HG03460 (cell line): ENCODE measurements at regions not wholly inside any gene's neighbourhood (a gene's known extent, or its start where the extent isn't known, plus 50 kb on each side); places are given as distances from the start of the nearest gene placed in this dataset.

Experiments
- ATAC-seq: cut with Tn5 transposase; IDR thresholded peaks from one replicate; pipeline ENCODE4 v1.9.1; 2021; ENCODE audit not compliant: unreplicated experiment

- ATAC-seq = no peak
These were observed 271.1 kb upstream of the CHD6 start for GRCh38 chr20:41889126-41889843.

- ATAC-seq = no peak
These were observed 270.3 kb upstream of the CHD6 start for GRCh38 chr20:41888434-41888833.

- no peak for ATAC-seq
These were observed 269.3 kb upstream of the CHD6 start for GRCh38 chr20:41887500-41887899.

GRCh38 chr20:41881466-41882046, 263.4 kb upstream of the CHD6 start:
- no peak for ATAC-seq

GRCh38 chr20:41879123-41879522, 260.9 kb upstream of the CHD6 start:
- no peak for ATAC-seq

- ATAC-seq = no peak
These were observed 259.7 kb upstream of the CHD6 start for GRCh38 chr20:41877911-41878310.

GRCh38 chr20:41874658-41875057, 256.5 kb upstream of the CHD6 start:
- ATAC-seq = no peak

- ATAC-seq = no peak
These were observed 254.8 kb upstream of the CHD6 start for GRCh38 chr20:41872930-41873329.

- ATAC-seq = no peak
These were observed 252.8 kb upstream of the CHD6 start for GRCh38 chr20:41870869-41871462.

- ATAC-seq = no peak
These were observed 251.1 kb upstream of the CHD6 start for GRCh38 chr20:41869261-41869660.

GRCh38 chr20:41865938-41866337, 247.8 kb upstream of the CHD6 start:
- ATAC-seq = no peak

GRCh38 chr20:41862476-41862875, 244.3 kb upstream of the CHD6 start:
- ATAC-seq = no peak

- ATAC-seq = no peak
These were observed 243.7 kb upstream of the CHD6 start for GRCh38 chr20:41861772-41862422.

GRCh38 chr20:41854765-41855164, 236.6 kb upstream of the CHD6 start:
- no peak for ATAC-seq

GRCh38 chr20:41853806-41854205, 235.6 kb upstream of the CHD6 start:
- ATAC-seq = no peak

GRCh38 chr20:41848180-41848579, 230.0 kb upstream of the CHD6 start:
- no peak for ATAC-seq

GRCh38 chr20:41837669-41838224, 219.6 kb upstream of the CHD6 start:
- ATAC-seq = no peak

GRCh38 chr20:41833739-41834138, 215.6 kb upstream of the CHD6 start:
- no peak for ATAC-seq

GRCh38 chr20:41830702-41831101, 212.5 kb upstream of the CHD6 start:
- ATAC-seq = no peak

- ATAC-seq = no peak
These were observed 201.3 kb upstream of the CHD6 start for GRCh38 chr20:41819436-41819835.

- ATAC-seq = no peak
These were observed 200.8 kb upstream of the CHD6 start for GRCh38 chr20:41818991-41819390.

- no peak for ATAC-seq
These were observed 200.2 kb upstream of the CHD6 start for GRCh38 chr20:41818369-41818768.
